Fibroblast of pulmonary artery (primary cell): ENCODE measurements at regions not wholly inside any gene's neighbourhood (a gene's known extent, or its start where the extent isn't known, plus 50 kb on each side); places are given as distances from the start of the nearest gene placed in this dataset.

ENCODE experiments used
- DNase-seq: peaks from one replicate; pipeline ENCODE4 v3.0.0-alpha.2; 2010; ENCODE audit warnings: low read depth
- H3K4me3 ChIP-seq: replicated peaks from 2 replicates; pipeline ENCODE4 v1.5.1; 2011; ENCODE audit warnings: low read depth, mild to moderate bottlenecking, control low read depth, low read length, moderate library complexity
- CTCF ChIP-seq: IDR thresholded peaks from 2 replicates; pipeline ENCODE4 v1.5.1; 2011; ENCODE audit warnings: mild to moderate bottlenecking, control low read depth, low read length, inconsistent platforms; ENCODE audit errors: missing control alignments

GRCh38 chr10:125269716-125270115 is 109.4 kb upstream of the CTBP2 start:
- H3K4me3 ChIP-seq: no peak overlapping the region
- DNase-seq: no peak
- TF ChIP-seq CTCF: no peak

- TF ChIP-seq CTCF: no peak
- H3K4me3 ChIP-seq: no peak overlapping the region
Observed at GRCh38 chr10:125266966-125267365, 106.6 kb upstream of the CTBP2 start.

GRCh38 chr10:125266541-125266940 is 106.2 kb upstream of the CTBP2 start:
- H3K4me3 ChIP-seq: no peak overlapping the region
- no peak for DNase-seq
- TF ChIP-seq CTCF: no peak

More at GRCh38 chr10:125266966-125267365, 106.6 kb upstream of the CTBP2 start:
- no peak for DNase-seq

- TF ChIP-seq CTCF: no peak
- H3K4me3 ChIP-seq: no peak overlapping the region
- DNase-seq: no peak
Observed at GRCh38 chr10:125265579-125265955, 105.2 kb upstream of the CTBP2 start.

GRCh38 chr10:125264757-125265578 is 104.6 kb upstream of the CTBP2 start:
- TF ChIP-seq CTCF: no peak
- DNase-seq: no peak
- no peak overlapping the region for H3K4me3 ChIP-seq

GRCh38 chr10:125264091-125264490 is 103.7 kb upstream of the CTBP2 start:
- H3K4me3 ChIP-seq: no peak overlapping the region
- DNase-seq: no peak
- no peak for TF ChIP-seq CTCF

- DNase-seq: no peak
- no peak overlapping the region for H3K4me3 ChIP-seq
- no peak for TF ChIP-seq CTCF
Observed at GRCh38 chr10:125263551-125263950, 103.2 kb upstream of the CTBP2 start.
